ENCODE measurements at regions not wholly inside any gene's neighbourhood (a gene's known extent, or its start where the extent isn't known, plus 50 kb on each side); places are given as distances from the start of the nearest gene placed in this dataset.
"Not testable (repeated sequence)": the region's sequence is repeated elsewhere in the genome, so short reads cannot be mapped to it uniquely, and the experiment has no call there.

GRCh38 chr7:65251851-65252620 lies 121.6 kb upstream of the ZNF92 start:
- peak; percentile 36 to 55 for DNase-seq

- no peak for DNase-seq
Observed at GRCh38 chr7:65250697-65251395, 122.8 kb upstream of the ZNF92 start.

DNA sequence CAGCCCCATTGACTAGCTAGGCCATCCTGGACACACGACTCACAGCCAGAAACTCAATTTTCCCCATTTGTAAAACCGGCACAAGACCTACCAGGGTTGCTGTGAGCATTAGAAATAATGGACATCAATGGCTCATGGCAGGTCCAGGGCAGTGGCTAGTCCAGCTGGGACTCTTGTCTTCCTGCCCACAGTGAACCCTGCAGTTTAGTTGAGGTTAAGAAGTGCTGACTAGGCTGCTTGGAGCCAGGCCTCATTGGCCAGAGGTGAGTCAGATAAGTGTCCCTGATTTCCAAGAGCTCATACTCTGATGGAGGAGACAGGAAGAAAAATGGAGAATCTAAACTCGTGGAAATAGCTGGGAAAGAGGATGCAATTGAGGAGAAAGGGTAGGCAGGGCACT lies 123.4 kb upstream of the ZNF92 start:
- DNase-seq, result no peak

GRCh38 chr7:65247491-65247890 lies 126.2 kb upstream of the ZNF92 start:
- no peak for DNase-seq

DNA sequence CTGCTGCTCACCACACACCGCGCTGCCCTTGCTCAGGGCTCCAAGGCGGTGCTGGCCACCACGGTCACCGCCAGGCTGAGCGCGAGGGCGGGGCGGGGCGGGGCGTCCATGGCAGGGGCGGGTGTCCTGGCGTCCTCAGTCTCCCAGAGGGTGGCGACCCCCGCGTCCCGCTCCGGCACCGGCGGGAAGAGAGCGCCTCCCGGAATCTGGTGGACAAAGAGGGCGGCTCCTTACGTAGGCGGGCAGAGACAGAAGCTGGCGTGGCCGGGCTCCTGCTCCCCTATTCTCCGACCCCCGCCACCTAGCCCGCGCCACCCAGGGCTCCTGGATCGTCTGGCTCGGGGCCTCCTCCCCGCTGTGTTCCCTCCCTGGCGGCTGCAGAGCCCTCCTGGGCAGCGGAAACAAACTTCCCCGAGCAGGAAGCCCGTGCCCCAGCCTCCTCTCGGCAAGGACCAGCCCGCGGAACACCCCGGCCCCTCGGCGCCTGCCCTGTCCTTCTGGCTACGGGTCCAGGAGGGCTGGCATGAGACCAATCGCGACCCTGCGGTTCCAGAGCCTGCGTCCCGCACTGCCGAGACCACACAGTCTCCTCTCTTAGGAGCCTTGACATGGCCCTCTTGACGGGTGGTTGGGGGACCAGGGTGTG lies 133.8 kb upstream of the ZNF92 start:
- DNase-seq, result no peak

DNA sequence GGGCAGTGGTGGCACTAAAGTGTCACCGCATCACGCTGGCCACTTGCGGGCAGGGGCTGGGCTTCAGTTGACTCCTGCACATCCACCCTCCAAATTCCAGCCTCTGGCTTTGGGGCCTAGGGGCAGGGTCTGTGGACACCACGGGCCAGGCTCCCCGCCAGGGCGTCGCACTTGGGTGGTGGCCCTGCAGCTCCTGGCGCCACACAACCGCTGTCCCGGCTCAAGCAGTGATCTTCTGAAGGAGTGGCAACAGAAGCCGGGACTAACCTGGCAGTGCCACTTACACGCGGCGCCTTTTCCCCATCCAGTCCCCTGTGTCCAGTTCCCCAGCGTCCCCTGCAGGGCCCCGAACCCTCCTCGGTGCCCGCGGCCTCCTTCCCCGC lies 134.3 kb upstream of the ZNF92 start:
- DNase-seq, result no peak

DNA sequence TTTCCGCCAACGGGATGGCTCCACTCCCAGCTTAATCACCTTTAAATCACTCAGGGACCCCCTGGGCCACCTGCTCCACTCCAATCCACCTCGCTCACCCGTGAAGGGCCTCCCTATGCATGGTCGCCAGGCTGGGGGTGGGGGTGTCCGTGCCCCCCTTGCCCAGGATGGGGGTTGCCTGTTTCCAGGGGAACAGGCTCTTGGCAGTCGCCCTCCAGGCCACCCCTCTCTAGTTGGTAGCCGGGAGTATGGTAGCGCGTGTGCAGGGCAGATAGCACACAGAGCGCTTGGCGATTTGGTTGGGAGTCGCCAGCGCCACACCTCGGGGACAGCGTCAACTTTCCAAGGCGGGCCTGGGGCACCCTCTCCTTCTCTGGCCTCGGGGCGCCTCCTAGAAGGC lies 134.9 kb upstream of the ZNF92 start:
- DNase-seq, result no peak

DNA sequence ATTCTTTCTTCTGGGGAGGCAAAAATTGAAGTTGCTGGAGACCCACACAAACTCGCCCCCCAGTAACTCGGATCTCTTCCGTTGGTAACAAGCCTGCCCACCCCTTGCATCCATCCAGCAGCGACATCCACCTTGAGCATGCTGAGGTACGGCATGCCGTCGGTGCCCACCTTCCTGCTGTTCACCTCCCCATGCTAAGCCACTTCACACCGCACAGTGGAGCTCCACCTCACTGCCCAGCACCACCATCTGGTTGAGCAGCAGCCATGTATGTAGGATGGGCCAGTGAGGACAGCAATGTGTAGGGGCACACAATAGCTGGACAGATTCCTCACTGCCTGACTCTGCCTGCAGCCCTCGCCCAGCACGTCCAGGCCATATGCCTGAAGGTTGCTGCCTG lies 138.1 kb upstream of the ZNF92 start:
- no peak for DNase-seq

GRCh38 chr7:65233409-65234034 lies 140.1 kb upstream of the ZNF92 start:
- no peak for DNase-seq

- no peak for DNase-seq
Observed at GRCh38 chr7:65230231-65230630, 143.4 kb upstream of the ZNF92 start.

DNA sequence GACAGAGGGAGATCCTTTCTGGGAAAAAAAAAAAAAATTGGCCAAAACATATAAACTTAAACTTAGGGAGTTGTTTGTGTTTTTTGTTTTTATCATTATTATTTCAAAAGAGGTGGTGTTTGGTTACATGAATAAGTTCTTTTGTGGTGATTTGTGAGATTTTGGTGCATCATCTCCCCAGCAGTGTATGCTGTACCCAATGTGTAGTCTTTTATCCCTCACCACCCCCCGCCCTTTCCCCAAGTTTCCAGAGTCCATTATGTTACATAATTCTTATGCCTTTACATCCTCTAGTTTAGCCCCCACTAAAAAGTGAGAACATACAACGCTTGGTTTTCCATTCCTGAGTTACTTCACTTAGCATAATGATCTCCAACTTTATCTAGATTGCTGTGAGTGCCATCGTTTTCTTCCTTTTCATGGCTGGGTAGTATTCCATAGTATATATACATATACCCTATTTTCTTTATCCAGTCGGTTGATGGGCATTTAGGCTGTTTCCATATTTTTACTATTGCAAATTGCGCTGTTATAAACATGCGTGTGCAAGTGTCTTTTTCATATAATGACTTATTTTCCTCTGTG lies 148.1 kb upstream of the ZNF92 start:
- no peak for DNase-seq

DNA sequence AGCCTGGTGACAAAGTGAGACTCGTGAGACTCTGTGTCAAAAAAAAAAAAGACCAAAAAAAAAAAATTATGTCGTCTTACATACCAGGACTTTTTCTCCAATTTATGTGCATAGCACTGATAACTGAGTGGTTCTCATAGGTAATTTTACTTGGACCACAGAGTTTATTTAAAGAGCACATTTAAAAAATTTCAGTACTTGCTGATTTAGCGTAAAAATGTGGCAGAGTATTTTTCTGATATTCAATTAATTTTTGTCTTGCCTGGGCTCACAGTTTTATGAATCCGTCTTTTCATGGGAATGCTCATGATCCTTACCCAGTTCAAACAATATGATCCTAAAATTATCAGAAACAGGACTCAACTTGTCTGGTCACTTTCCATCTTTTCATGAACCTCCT lies 151.0 kb upstream of the ZNF92 start:
- DNase-seq, result no peak

DNA sequence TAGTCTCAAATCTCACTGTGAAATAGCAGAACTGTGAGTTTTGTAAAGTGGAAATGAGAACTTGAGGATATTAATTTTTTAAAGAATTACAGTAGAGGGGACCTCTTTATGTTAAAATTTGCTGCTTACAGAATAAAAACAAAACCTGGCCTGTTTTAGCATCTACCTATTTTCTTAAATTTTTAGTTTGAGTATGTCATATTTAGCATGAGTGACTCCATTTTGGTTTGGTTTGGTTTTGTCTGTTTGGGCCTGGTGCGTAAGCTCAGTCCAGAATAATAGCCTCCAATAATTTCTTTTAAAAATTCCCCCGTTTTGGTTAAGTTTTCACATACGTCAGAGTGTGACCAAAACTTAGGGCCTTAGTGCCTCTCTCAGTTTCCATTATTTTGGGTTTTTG lies 152.0 kb upstream of the ZNF92 start:
- DNase-seq, result no peak

DNA sequence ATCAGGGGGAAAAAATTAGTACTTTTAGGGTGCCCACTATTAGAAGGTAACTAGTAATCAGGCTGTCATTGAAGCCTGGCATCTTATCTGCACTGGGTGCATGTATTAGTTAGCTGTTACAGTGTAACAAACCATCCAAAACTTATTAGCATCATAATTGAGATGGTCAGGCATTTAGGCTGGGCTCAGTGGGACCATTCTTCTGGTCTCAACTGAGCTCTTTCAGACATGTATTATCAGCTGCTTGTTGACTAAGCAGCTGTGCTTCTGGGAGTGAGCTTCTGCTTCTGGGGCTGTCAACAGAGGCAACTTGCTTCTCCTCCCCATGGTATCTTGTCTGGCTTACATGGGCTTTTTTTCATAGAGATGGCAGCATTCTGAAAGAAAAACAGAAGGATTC lies 154.0 kb upstream of the ZNF92 start:
- DNase-seq, result no peak

DNA sequence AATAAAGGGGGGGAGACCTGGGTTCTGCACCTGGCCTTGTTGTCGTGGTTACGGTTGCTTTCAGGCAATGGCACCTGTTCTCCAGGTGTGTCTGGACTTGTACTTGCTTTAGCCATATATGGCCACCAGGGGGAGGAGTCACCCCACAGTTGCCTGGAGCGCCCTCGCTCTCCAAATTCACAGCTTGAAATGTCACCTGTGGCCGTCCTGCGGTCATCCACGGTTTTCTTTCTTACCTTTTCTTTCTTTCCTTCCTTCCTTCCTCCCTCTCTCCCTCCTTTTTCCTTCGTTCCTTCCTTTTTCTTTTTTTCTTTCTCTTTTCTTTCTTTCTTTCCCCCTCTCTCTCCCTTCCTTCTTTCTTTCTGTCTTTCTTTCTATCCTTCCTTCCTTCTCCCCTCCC lies 157.2 kb upstream of the ZNF92 start:
- DNase-seq, result peak; percentile 48 to 59

- not testable (repeated sequence) for DNase-seq
Observed at GRCh38 chr7:65213260-65213659, 160.4 kb upstream of the ZNF92 start.

- not testable (repeated sequence) for DNase-seq
Observed at GRCh38 chr7:65199221-65199620, 174.4 kb upstream of the ZNF92 start.

GRCh38 chr7:65193334-65194058 lies 180.2 kb upstream of the ZNF92 start:
- DNase-seq, result not testable (repeated sequence)

GRCh38 chr7:65177041-65177440 lies 170.6 kb upstream of the ERV3-1 start:
- not testable (repeated sequence) for DNase-seq

DNA sequence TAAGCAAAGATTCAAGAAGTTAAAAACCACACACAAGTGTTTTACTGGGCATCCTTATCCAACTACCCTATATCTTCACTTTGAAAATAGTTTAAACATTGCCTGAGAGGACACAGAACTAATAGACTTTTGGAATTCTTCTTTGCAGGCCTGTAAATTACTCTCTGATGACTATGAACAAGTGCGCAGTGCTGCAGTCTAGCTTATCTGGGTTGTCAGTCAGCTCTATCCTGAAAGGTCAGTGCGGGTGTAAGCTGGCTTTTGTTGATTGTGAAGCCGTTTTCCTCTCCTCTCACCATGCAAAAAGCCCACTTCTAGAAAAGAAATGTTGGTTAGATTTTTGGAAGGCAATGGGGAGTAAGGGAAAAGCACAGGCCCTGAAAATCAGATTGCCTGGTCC lies 143.6 kb upstream of the ERV3-1 start:
- not testable (repeated sequence) for DNase-seq

DNA sequence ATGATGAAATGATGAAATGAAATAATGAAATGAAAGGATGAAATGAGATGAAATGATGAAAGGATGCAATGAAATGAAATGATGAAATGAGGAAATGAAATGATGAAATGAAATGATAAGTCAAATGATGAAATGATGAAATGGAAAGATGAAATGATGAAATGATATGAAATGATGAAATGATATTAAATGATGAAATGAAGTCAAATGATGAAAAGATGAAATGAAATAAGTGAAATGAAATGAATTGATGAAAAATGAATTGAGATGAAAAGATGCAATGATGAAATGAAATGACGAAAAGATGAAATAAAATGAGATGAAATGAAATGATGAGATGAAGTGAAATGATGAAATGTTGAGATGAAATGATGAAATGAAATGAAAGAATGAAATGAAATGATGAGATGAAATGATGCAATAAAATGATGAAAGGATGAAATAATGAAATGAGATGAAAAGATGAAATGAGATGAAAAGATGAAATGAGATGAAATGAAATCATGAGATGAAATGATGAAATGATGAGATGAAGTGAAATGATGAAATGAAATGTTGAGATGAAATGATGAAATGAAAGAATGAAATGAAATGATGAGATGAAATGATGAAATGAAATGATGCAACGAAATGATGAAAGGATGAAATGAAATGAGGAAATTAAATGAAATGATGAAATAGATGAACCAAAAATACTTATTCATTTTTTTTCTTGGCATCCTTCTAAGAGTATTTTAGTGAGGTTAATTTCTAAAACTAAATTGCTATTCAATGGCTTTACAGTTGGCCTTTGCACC lies 139.8 kb upstream of the ERV3-1 start:
- DNase-seq, result not testable (repeated sequence)

- DNase-seq, result not testable (repeated sequence)
Observed at GRCh38 chr7:65145710-65146109, 139.2 kb upstream of the ERV3-1 start.

Data from activated CD4-positive, alpha-beta T cell treated with anti-CD3 and anti-CD28 coated beads, Interleukin-2, amount 50 U/mL, for 48 hours (primary cell).